Testis (tissue), 2 donors: ENCODE measurements at regions not wholly inside any gene's neighbourhood (a gene's known extent, or its start where the extent isn't known, plus 50 kb on each side); places are given as distances from the start of the nearest gene placed in this dataset.

Experiments
- DNase-seq: peaks from one replicate; pipeline ENCODE4 v3.0.0-alpha.2; 2019
- H3K27ac ChIP-seq, 2 donors: fragments of 200-600 bp; sonication (generic); one replicate each; pipeline ENCODE4 v1.5.1; 2019
- H3K27me3 ChIP-seq: fragments of 200-600 bp; sonication (generic); one replicate; pipeline ENCODE4 v1.5.1; 2019
- H3K36me3 ChIP-seq: fragments of 200-600 bp; sonication (generic); one replicate; pipeline ENCODE4 v1.5.1; 2017; ENCODE audit warnings: low read depth; ENCODE audit errors: missing control alignments
- H3K4me1 ChIP-seq: fragments of 200-600 bp; sonication (generic); one replicate; pipeline ENCODE4 v1.5.1; 2019
- H3K4me3 ChIP-seq, 2 donors: fragments of 200-600 bp; sonication (generic); one replicate each; pipeline ENCODE4 v1.5.1; 2017 to 2019
- H3K9me3 ChIP-seq: fragments of 200-600 bp; sonication (generic); one replicate; pipeline ENCODE4 v1.5.1; 2017
- POLR2A ChIP-seq: fragments of 450-650 bp; IDR thresholded peaks from one replicate; pipeline ENCODE4 v1.6.1; 2017; ENCODE audit warnings: antibody characterized with exemption, mild to moderate bottlenecking, moderate library complexity
- WGBS, 2 donors: methylation state at CpG; one replicate each; pipeline ENCODE4 v1.1.5; 2018; 5-methylcytosine and 5-hydroxymethylcytosine counted together
- intact Hi-C: fragments of 100-400 bp; cut with DNase I; formaldehyde crosslinking; loops from one replicate; pipeline ENCODE4 v1.15.1; 2023; ENCODE audit warnings: low total_unique reads
- TF ChIP-seq, protein P1 (sequence below), 3 experiments: fragments of 450-650 bp in 2 of 3; fragments of 200-600 bp in 1 of 3; sonication (generic) in 1 of 3; IDR thresholded peaks; one replicate each; pipeline ENCODE4 v1.5.1; 2016 to 2019; ENCODE audit warnings: antibody characterized with exemption in 3 of 3, mild to moderate bottlenecking in 2 of 3, moderate library complexity in 1 of 3

DNA sequence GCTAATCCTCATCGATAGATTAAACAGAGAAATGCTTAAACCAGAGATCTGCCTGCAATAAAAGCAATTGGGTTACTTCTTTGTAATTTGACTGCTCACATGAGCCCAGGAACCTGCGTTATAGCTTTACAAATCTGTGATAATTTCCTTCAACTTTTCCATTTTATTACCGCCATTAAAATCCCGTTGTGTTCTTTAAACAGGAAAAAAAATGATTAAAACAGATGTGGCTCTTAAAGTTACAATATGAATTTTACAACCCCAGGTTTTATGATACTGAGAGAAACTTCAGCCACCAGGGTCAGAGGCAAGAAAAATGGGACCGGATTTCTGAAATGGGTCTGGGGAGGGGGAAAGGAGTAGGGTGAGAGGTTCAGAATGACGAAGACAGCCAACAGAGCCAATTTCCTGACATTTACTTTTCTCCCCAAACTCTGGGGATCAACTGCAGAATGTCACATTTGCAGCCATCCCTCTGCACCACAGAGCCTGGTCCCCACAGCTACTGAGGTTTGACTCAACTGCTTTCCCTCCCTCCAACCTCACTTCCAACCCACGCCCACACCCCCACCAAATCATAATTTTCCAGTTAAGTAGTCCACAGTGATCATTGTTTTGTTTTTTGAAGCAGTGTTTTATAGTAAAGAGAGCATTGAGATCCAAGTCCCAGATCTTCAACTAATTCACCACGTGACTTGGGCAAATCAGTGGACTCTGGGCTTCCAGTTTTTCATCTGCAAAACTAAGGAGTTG is 77.6 kb upstream of the EYA2 start:
- no peak for DNase-seq
- Histone ChIP-seq H3K27ac (no peak overlapping the region), H3K27me3 (no peaks in the 10 kb centered on the region), H3K4me3 (no peak overlapping the region), H3K9me3 (no peaks in the 10 kb centered on the region), H3K36me3 (no peaks in the 10 kb centered on the region), H3K4me1 (no peaks in the 10 kb centered on the region)
- intact Hi-C loops = no loop called here
- TF ChIP-seq, protein P1, sequence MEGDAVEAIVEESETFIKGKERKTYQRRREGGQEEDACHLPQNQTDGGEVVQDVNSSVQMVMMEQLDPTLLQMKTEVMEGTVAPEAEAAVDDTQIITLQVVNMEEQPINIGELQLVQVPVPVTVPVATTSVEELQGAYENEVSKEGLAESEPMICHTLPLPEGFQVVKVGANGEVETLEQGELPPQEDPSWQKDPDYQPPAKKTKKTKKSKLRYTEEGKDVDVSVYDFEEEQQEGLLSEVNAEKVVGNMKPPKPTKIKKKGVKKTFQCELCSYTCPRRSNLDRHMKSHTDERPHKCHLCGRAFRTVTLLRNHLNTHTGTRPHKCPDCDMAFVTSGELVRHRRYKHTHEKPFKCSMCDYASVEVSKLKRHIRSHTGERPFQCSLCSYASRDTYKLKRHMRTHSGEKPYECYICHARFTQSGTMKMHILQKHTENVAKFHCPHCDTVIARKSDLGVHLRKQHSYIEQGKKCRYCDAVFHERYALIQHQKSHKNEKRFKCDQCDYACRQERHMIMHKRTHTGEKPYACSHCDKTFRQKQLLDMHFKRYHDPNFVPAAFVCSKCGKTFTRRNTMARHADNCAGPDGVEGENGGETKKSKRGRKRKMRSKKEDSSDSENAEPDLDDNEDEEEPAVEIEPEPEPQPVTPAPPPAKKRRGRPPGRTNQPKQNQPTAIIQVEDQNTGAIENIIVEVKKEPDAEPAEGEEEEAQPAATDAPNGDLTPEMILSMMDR (IDR thresholded peaks at IDR 0.05) = no peak
- no peak for TF ChIP-seq POLR2A
- 55 to 59% methylated on average over 8 of the region's 8 CpGs for WGBS, 2 donors

DNA sequence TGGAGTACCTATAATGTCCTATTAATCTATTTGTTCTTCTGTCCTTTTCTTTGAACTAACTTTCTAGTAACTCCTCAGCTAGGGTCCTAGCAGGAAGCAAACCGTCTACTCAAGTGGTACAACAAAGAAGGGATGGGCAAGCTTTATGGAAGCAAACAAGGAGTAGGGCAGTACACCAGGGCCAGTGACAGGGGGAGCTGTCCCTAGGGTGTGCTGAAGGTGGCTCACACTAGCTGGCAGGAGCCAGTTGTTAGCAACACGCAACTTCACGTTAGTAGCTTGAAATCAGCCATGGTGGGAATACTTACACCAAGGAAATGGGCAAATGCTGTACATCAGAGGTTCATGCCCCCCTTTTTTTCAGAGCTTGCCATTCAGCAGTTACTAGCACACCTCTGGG is 74.0 kb upstream of the EYA2 start:
- Histone ChIP-seq H3K36me3 (no peaks in the 10 kb centered on the region), H3K4me3 (no peak overlapping the region), H3K27me3 (no peaks in the 10 kb centered on the region), H3K27ac (no peak overlapping the region), H3K4me1 (peaks cover 5% of the 10 kb centered on the region), H3K9me3 (no peaks in the 10 kb centered on the region)
- TF ChIP-seq POLR2A = no peak
- TF ChIP-seq, protein P1 (IDR thresholded peaks at IDR 0.05) = no peak
- DNase-seq = no peak
- intact Hi-C loops = no loop called here
- 85 to 90% methylated on average over 3 of the region's 3 CpGs for WGBS, 2 donors

DNA sequence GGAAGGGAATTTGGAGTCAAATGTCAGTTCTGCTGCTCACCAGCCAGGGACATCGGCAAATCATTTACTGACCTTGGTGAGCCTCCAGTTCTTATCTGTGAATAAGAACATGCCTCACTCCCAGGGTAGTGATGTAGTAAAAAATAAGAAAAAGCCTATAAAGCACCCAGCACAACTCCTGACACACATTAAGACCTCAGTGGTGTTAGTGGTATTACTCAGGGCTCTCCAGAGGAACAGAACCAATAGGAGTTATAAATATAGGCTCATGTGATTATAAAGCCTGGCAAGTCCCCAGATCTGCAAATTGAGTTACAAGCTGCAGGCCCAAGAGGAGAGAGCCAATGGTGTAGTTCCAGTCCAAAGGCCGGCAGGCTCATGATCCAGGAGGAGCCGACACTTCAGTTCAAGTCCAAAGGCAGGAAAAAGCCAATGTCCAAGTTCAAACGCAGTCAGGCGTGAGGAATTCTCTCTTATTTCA is 71.3 kb upstream of the EYA2 start:
- intact Hi-C loops = no loop called here
- no peak overlapping the region for H3K4me3 ChIP-seq
- no peaks in the 10 kb centered on the region for H3K27me3 ChIP-seq
- peak overlapping the region in 1 of 2 donors; percentile 58 for H3K27ac ChIP-seq
- H3K4me1 ChIP-seq = peaks cover 5% of the 10 kb centered on the region
- TF ChIP-seq POLR2A = no peak
- TF ChIP-seq, protein P1 (IDR thresholded peaks at IDR 0.05) = no peak
- DNase-seq = peak; percentile 41
- no peaks in the 10 kb centered on the region for H3K36me3 ChIP-seq
- WGBS, 2 donors = 59 to 64% methylated on average over 5 of the region's 5 CpGs
- H3K9me3 ChIP-seq = no peaks in the 10 kb centered on the region

DNA sequence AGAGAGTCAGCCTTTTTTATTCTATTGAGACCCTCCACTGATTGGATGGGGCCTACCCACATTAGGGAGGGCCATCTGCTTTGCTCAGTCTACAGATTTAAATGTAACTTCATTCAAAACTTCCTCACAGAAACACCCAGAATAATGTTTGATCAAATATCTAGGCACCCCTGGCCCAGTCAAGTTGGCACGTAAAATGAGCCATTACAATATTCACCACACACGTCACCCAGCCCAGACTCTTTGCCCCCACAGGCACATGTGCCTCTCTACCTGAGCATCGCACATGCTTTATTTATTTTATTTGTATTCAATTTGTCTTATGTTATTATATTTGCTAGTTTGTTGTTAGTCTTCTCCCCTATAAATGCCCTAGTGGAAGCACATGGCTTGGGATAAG is 70.9 kb upstream of the EYA2 start:
- peaks cover 5% of the 10 kb centered on the region for H3K4me1 ChIP-seq
- H3K9me3 ChIP-seq = no peaks in the 10 kb centered on the region
- H3K27me3 ChIP-seq = no peaks in the 10 kb centered on the region
- H3K36me3 ChIP-seq = no peaks in the 10 kb centered on the region
- H3K4me3 ChIP-seq = no peak overlapping the region
- 96 to 97% methylated on average over 3 of the region's 3 CpGs for whole genome bisulfite sequencing, 2 donors
- H3K27ac ChIP-seq = peak overlapping the region in 1 of 2 donors; percentile 58
- intact Hi-C loops = no loop called here
- TF ChIP-seq, protein P1 (IDR thresholded peaks at IDR 0.05) = no peak
- TF ChIP-seq POLR2A = no peak
- no peak for DNase-seq
